OCI-LY3 (cell line): ENCODE measurements at regions not wholly inside any gene's neighbourhood (a gene's known extent, or its start where the extent isn't known, plus 50 kb on each side); places are given as distances from the start of the nearest gene placed in this dataset.

Experiments
- H2AFZ ChIP-seq: fragments of 200-600, 300-600 bp; shearing (Covaris generic); 2 replicates; pipeline ENCODE4 v1.6.0; 2014; ENCODE audit warnings: antibody characterized with exemption, low read depth, low read length
- H3K27ac ChIP-seq: fragments of 200-600, 300-600 bp; sonication (generic); 2 replicates; pipeline ENCODE4 v1.5.1; 2014; ENCODE audit warnings: mild to moderate bottlenecking, low read length, moderate library complexity, mixed read lengths
- H3K27me3 ChIP-seq: fragments of 200-600, 300-600 bp; sonication (generic); 2 replicates; pipeline ENCODE4 v1.6.1; 2014; ENCODE audit warnings: low read depth, low read length, mixed read lengths
- H3K36me3 ChIP-seq: fragments of 200-600, 300-600 bp; sonication (generic); replicated peaks from 2 replicates; pipeline ENCODE3; 2014; ENCODE audit warnings: low read depth, low read length, mixed read lengths
- H3K4me1 ChIP-seq: fragments of 300-600, 200-600 bp; sonication (generic); 2 replicates; pipeline ENCODE4 v1.6.1; 2014; ENCODE audit warnings: low read length, mixed read lengths
- H3K4me2 ChIP-seq: fragments of 200-600, 300-600 bp; sonication (generic); 2 replicates; pipeline ENCODE4 v1.6.1; 2014; ENCODE audit warnings: low read length, mixed read lengths
- H3K4me3 ChIP-seq: fragments of 300-600, 200-600 bp; sonication (generic); 2 replicates; pipeline ENCODE4 v1.5.1; 2014; ENCODE audit warnings: antibody characterized with exemption, mild to moderate bottlenecking, low read length, moderate library complexity
- H3K79me2 ChIP-seq: fragments of 300-600, 200-600 bp; shearing (Covaris generic); 2 replicates; pipeline ENCODE4 v1.6.1; 2014; ENCODE audit warnings: mild to moderate bottlenecking, low read length, mixed read lengths
- H3K9ac ChIP-seq: fragments of 300-600, 200-600 bp; shearing (Covaris generic); 2 replicates; pipeline ENCODE4 v1.6.0; 2014; ENCODE audit warnings: mild to moderate bottlenecking, low read length, moderate library complexity
- H3K9me3 ChIP-seq: fragments of 200-600, 300-600 bp; shearing (Covaris generic); 2 replicates; pipeline ENCODE4 v1.6.1; 2014; ENCODE audit warnings: low read length, mixed read lengths; ENCODE audit not compliant: insufficient read depth
- H4K20me1 ChIP-seq: fragments of 200-600, 300-600 bp; sonication (generic); 2 replicates; pipeline ENCODE4 v1.6.1; 2016; ENCODE audit warnings: low read length, mixed read lengths; ENCODE audit not compliant: insufficient read depth
- EZH2phosphoT487 ChIP-seq: fragments of 200-600 bp; shearing (Covaris generic); IDR thresholded peaks from 2 replicates; pipeline ENCODE4 v1.6.1; 2018; ENCODE audit warnings: antibody characterized with exemption, mixed run types, low read depth
- TF ChIP-seq, protein P1 (sequence below): fragments of 200-600, 300-600 bp; sonication (generic); IDR thresholded peaks from 2 replicates; pipeline ENCODE4 v1.5.1; 2014; ENCODE audit warnings: antibody characterized with exemption, low read length, low read depth

DNA sequence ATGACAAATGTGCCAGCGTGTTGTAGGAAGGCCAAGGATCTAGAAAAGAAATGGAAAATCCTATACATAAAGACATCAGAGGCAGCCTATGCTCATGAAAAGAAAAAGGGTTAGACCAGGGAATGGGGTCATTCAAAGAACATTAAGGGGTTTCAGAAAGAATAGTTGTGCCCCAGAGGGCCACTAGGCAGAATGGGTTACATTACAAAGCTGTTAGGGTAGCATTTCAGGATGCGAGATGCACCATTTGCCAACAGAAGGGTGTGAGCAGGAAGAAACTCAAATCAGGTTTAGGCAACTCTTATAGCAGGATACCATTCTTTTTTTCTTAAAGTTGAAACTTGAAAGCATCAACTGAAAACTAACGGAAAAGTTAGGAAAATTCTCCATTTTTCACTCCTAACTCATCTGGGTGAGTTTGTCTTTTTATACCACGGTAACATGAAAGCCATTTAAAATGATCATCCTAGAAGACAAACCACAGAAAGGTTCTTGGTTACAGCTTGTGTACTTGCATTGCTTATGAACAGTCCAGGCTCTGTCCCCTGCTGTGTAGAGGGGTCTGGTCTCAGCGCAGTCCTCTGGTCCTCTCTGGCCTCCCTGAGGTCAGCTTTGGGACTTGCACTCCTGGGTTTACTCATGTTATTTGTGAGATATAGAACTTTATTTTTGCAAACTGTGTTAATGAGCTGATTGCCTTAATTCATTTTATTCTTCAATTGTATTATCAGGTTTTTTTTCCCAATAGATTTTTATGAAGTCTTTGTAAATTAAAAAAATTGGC, 209.1 kb downstream of the DACT1 start:
- Histone ChIP-seq H3K4me3 (no peak overlapping the region), H3K27me3 (no peaks in the 10 kb centered on the region), H3K36me3 (no peaks in the 10 kb centered on the region), H3K9me3 (no peaks in the 10 kb centered on the region), H3K79me2 (no peaks in the 10 kb centered on the region), H2AFZ (no peak overlapping the region), H3K4me2 (no peak overlapping the region), H3K9ac (no peak overlapping the region), H3K27ac (no peak overlapping the region), H4K20me1 (no peaks in the 10 kb centered on the region), H3K4me1 (no peaks in the 10 kb centered on the region)
- TF ChIP-seq, protein P1, sequence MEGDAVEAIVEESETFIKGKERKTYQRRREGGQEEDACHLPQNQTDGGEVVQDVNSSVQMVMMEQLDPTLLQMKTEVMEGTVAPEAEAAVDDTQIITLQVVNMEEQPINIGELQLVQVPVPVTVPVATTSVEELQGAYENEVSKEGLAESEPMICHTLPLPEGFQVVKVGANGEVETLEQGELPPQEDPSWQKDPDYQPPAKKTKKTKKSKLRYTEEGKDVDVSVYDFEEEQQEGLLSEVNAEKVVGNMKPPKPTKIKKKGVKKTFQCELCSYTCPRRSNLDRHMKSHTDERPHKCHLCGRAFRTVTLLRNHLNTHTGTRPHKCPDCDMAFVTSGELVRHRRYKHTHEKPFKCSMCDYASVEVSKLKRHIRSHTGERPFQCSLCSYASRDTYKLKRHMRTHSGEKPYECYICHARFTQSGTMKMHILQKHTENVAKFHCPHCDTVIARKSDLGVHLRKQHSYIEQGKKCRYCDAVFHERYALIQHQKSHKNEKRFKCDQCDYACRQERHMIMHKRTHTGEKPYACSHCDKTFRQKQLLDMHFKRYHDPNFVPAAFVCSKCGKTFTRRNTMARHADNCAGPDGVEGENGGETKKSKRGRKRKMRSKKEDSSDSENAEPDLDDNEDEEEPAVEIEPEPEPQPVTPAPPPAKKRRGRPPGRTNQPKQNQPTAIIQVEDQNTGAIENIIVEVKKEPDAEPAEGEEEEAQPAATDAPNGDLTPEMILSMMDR, result no peak
- no peak for TF ChIP-seq EZH2phosphoT487

GRCh38 chr14:58848365-58848764, 210.6 kb downstream of the DACT1 start:
- Histone ChIP-seq H3K9me3 (no peaks in the 10 kb centered on the region), H3K4me2 (no peak overlapping the region), H3K36me3 (no peaks in the 10 kb centered on the region), H4K20me1 (no peaks in the 10 kb centered on the region), H3K9ac (no peak overlapping the region), H3K4me1 (no peaks in the 10 kb centered on the region), H3K4me3 (no peak overlapping the region), H3K27me3 (no peaks in the 10 kb centered on the region), H3K27ac (no peak overlapping the region), H3K79me2 (no peaks in the 10 kb centered on the region), H2AFZ (no peak overlapping the region)
- TF ChIP-seq, protein P1, result no peak
- TF ChIP-seq EZH2phosphoT487, result no peak

GRCh38 chr14:58849601-58850000, 211.8 kb downstream of the DACT1 start:
- no peak overlapping the region for H3K27ac ChIP-seq
- no peak overlapping the region for H3K4me3 ChIP-seq
- H3K9me3 ChIP-seq, result no peaks in the 10 kb centered on the region
- no peaks in the 10 kb centered on the region for H3K79me2 ChIP-seq
- H3K4me1 ChIP-seq, result no peaks in the 10 kb centered on the region
- H3K27me3 ChIP-seq, result no peaks in the 10 kb centered on the region
- no peaks in the 10 kb centered on the region for H3K36me3 ChIP-seq
- H3K9ac ChIP-seq, result no peak overlapping the region
- no peak overlapping the region for H3K4me2 ChIP-seq
- H2AFZ ChIP-seq, result no peak overlapping the region
- no peak for TF ChIP-seq EZH2phosphoT487
- TF ChIP-seq, protein P1, result no peak
- H4K20me1 ChIP-seq, result no peaks in the 10 kb centered on the region

DNA sequence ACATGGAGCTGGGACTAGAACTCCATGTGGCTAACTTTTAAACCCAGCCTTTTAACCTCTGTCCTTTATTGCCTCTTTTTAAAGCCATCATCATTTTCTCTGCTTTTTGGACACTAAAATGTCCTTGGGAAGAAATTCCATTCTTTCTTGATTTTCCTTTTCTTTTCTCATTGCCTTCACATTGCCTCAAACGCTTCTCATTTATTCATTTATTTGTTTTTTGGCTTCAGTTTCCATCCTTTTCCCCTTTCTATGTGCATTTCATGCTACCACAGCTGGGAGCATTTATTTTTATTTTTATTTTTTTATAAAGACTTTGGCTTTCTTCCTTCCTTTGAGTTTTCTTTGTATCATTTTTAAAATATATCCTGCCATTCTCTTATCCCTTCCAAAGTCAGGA, 212.2 kb downstream of the DACT1 start:
- Histone ChIP-seq H4K20me1 (no peaks in the 10 kb centered on the region), H3K27me3 (no peaks in the 10 kb centered on the region), H3K79me2 (no peaks in the 10 kb centered on the region), H3K9ac (no peak overlapping the region), H3K27ac (no peak overlapping the region), H3K4me3 (no peak overlapping the region), H3K4me2 (no peak overlapping the region), H3K9me3 (no peaks in the 10 kb centered on the region), H3K36me3 (no peaks in the 10 kb centered on the region), H2AFZ (no peak overlapping the region), H3K4me1 (no peaks in the 10 kb centered on the region)
- TF ChIP-seq, protein P1, result no peak
- no peak for TF ChIP-seq EZH2phosphoT487
